ENCODE measurements at regions not wholly inside any gene's neighbourhood (a gene's known extent, or its start where the extent isn't known, plus 50 kb on each side); places are given as distances from the start of the nearest gene placed in this dataset.

DNA sequence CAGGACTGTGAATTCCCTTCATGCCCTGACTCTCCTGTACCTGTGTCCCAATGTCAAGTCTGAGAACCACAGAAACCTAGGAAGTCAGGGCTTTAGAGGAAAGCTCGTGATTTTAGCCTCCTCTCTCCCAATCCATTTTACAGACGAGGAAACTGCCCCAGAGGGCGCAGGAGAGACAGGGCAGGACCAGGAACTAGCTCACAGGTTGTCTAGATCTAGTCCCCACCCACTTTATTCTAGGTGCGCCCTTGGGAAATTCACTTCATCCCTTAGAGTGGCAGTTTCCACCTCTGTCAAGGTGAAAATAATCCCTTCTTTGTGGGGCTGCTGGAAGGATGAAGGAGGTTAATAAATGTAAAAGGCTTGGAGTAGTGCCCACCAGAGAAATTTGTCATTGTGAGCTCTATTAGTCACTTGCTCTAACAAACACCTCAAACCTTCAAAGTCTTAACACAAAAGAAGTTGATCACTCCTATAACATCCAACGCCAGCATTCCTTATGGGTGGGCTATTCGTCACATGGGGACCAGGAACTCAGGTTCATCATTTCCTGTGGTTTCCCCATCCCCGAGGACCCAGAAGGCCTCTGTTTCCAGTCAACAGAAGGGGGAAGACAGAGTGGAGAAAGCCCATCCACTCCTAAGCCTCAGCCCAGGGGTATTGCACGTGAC lies 282.3 kb downstream of the XXYLT1 start:
- no peak for DNase-seq (ENCODE audit: low read depth in 2 of 2, low spot score in 1 of 2)

DNA sequence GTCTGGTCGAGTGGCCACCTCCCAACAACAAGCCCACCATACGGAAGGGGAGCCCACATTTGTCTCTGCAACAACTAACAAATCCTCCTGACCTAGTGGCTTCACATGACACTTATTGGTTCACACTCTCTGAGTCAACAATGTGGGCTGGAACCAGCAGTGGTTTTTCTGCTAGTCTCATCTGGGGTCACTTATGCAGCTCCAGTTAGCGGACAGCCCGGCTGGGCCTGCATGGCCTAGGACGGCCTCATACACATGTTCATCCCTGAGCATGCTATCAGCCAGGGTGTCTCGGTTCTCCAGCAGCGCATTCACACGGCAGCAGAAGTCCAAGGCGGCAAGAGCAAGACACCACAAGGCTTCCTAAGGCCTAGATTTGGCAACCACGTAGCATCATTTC lies 281.7 kb downstream of the XXYLT1 start:
- DNase-seq (ENCODE audit: low read depth in 2 of 2, low spot score in 1 of 2) = no peak

DNA sequence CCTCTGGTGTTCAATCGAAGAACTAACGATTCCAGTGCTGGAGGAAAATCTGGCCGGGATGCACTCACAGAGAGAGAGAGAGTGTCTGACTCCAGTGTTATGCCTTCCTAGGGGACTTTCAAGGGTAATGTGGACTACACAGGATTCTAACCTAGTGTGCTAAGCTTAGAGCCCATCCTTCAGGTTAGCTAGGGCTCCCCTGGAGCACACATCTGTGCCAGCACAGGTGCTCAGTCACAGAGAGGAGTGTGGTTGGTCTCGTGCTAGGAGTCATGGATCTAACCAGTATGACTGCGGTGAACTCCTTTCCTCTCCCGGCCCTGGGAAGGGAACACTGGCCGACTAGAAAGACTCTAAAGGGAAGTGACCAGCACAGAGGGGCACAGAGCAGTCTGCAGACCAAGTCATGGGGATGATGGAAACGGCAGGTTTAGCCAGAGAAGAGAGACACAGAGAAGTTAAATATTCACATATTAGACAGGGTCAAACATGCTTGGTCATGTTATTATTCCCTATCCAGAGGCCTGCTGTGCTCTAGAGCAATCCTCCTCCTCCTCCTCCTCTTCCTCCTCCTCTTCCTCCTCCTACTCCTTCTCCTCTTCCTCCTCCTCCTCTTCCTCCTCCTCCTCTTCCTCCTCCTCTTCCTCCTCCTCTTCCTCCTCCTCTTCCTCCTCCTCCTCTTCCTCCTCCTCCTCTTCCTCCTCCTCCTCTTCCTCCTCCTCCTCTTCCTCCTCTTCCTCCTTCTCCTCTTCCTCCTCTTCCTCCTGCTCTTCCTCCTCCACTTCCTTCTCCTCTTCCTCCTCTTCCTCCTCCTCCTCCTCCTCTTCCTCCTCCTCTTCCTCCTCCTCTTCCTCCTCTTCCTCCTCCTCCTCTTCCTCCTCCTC lies 280.3 kb downstream of the XXYLT1 start:
- DNase-seq (ENCODE audit: low read depth in 2 of 2, low spot score in 1 of 2) = no peak

DNA sequence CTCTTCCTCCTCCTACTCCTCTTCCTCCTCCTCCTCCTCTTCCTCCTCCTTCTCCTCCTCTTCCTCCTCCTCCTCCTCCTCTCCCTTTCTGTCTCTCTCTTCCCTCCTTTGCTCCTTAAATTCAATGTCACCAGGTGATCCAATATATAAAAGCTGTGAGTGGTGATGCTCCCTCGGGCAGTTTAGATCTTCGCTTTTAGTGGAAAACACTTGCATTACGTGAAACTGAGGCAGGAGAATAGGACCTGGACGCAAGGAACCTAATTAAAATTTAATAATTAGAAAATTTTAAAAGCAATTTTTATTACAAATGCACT lies 279.7 kb downstream of the XXYLT1 start:
- no peak for DNase-seq (ENCODE audit: low read depth in 2 of 2, low spot score in 1 of 2)

DNA sequence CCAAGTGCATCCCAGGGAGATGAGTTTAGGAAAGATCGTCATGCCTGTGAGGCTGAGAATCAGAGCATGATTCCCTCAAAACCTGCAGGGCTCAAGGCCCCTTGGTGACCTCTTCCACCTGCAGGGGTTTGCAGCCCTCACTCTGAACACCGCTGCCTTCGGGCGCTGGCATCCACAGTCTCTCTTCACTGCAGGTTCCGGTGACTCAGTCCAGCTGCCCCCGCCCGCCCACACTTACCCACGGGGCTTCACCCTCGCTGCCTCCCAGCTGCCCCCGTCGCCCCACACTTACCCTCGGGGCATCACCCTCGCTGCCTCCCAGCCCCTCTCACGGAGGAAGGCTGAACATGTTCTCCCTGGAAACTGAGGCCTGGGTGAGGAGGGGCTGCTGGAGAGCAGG lies 277.1 kb downstream of the XXYLT1 start:
- DNase-seq (ENCODE audit: low read depth in 2 of 2, low spot score in 1 of 2) = no peak

DNA sequence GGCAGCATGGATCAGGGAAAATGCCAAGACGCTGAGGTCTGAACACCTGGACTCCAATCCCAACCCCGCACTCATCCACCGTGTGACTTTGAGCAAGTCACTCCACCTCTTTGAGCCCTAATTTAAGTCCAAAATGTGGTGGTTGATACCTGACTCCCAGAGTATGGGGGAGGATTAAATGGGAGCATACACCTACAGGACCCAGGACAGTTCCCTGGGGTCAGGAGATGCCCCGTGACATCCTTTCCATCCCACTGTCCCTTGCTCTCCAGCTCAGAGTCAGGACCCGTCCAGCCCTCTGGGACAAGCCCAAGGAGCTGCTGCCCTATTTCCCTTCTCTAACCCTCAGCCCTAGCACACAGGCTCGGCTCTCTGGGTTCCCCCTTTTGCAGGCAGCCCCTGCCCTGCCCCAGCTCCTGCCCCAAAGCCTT lies 276.4 kb downstream of the XXYLT1 start:
- no peak for DNase-seq (ENCODE audit: low read depth in 2 of 2, low spot score in 1 of 2)

DNA sequence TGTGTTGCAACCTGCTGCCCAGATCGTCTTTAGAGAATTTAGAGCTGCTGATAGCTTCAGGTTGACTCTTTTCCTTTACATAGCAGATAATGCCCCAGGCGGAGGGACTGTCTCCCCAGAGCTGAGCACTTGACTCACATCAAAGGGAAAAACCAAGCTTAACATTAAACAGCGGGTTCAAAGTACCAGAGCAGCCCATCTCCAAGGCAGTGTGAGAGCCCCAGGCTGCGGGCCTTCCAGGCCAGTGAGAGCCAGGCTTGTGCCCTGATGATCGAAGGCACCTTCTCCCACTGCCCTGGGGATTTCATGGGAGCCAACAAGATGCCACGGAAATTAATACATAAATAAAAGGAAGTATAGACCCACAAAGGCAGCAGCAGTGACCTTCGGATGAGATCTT lies 275.6 kb downstream of the XXYLT1 start:
- no peak for DNase-seq (ENCODE audit: low read depth in 2 of 2, low spot score in 1 of 2)

DNA sequence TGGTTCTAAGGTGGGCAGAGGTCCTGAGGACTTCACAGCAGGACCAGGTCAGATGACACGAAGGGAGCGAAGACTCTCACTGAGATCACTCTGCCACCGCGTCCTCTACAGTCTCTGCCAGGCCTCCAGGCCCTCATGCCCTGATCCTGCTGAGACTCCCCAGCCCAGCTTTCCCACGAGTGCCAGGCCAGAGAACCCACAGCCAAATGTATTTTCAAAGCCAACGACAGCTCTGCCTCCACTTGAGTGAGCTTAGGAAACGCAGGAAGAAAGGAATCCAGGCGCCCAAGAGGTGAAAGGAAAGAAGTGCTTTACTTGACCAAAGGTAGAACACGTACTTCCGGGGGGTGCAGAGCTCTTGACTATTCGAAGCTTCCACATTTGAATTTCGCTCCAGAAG lies 275.0 kb downstream of the XXYLT1 start:
- DNase-seq (ENCODE audit: low read depth in 2 of 2, low spot score in 1 of 2) = no peak

DNA sequence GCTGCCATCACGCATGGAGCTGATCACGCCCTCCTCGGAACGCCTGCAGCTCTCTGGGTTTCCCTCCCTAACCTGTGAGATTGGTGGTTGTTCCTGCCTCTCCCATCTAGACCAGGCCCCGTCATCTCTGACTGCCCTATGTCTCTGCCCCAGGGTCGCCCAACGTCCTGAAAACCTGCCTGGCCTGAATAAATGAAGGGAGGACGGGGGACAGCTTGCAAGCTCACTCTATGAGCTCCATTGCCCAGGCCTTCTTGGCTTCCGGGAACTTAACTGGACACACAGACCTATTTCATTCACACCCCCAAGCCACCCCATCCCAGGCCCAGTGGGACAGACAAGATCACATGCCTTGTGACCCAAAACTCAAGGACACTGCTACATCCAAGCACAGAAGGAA lies 274.2 kb downstream of the XXYLT1 start:
- DNase-seq (ENCODE audit: low read depth in 2 of 2, low spot score in 1 of 2) = no peak

DNA sequence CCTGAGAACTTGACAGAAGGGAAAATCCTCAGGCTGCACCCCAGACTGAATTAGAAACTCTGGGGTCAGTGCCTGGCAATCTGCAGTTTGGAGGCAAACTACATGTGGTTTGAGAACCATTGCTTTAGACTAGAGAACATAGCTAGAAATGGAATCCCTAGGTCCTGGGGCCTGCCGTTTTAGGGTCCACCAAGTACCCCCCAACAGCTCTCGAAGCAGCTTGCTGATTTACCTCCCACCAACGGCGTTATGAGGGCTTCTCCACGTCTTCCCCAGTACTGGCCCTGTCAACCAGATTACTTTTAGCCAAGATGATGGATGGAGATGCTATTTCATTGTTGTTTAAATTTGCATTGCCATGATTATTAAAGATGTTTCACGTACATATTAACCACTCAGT lies 272.5 kb downstream of the XXYLT1 start:
- no peak for DNase-seq (ENCODE audit: low read depth in 2 of 2, low spot score in 1 of 2)

DNA sequence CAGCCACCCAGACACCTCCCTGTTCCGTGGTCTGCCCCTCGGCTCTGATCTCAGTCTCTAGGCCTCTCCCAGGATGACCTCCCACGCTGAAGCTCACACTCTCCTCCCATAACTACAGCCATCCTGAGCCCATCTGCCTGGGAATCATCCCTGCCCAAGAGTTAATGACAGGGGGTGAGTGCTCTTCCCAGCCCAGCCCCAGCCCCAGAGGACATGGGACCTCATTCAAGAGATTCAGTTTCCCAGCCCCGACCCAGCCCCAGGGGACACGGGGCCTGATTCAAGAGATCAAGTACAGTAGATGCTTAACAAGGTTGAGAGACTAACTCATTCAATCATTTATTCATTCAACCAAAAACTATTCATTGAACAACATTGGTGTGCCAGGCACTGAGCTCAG lies 272.0 kb downstream of the XXYLT1 start:
- DNase-seq (ENCODE audit: low read depth in 2 of 2, low spot score in 1 of 2) = no peak

DNA sequence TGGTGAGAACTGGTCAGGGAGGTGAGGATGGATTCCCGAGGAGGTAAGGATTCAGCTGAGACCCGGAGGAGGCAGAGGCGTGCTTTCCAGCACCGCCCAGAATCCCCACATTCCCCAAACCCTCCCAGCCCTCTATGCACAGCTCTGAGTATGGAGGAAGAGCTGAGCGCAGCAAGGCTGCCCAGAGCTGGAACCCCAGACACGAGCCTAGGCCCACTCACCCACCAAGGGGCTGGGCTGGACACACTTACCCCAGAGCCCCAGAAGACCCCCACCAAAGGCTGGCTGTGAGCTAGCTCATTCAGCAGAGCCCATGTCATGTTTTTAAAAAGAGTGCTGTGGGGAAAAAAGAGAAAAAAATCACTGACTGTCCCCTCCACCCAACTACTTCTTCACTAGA lies 271.5 kb downstream of the XXYLT1 start:
- no peak for DNase-seq (ENCODE audit: low read depth in 2 of 2, low spot score in 1 of 2)

DNA sequence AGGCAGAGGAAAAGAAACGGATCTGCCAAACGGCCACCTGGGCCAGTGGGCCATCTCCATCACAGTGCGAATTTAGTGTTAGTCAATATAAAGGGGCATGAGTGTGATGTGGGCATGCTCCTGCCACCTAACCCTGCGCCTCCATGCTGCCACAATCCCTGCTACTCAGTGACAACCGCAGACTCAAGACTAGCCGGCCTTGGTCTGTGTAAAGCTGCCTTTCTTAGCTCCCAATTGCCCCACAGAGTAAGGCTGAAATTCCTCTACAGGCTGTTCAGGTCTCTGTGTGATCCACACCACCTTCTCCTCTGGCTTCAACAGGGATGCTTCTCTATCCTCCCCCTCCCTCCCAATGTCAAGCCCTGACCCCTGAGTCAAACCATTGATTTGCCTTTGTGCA lies 269.7 kb downstream of the XXYLT1 start:
- no peak for DNase-seq (ENCODE audit: low read depth in 2 of 2, low spot score in 1 of 2)

DNA sequence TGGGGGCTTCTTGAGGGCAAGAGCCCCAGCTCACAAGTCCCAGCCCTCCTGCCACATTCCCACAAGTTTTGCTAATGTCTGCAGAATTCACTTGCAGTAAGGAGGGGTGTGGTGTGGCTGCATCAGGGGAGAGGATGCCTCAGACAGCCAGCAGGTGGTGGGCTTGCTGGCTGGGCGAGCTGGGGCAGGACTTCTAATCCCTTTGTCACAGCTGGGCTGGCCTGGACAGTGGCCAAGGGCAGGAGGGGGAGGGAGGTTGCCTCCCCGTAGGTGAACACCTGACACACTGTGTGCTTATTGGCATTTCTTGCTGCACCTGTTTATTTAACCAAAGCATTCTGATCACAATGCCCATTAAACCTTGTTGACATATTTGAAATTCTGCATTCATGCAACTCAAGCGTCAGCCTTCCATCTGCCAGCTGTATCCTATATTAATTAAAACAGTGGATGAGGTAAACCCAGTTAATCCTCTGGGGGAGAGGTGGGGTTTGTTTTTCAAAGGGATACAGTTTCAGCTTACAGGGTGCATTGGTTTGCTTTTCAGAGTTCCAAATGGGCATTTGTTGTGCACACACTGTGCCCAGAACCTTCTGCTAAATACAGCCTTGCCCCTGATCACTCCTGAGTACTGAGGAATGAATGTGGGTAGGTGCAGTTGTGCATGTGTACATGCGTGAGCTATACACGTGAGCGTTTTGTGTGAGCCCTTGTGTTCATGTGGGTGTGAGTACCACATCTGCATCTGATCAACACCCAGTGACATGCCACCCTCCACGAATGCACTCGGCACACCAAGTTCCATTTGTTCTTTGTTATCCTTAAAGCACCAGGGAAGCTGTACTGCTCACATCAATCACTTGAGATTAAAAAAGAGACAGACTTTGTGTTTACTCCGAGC lies 268.7 kb downstream of the XXYLT1 start:
- no peak for DNase-seq (ENCODE audit: low read depth in 2 of 2, low spot score in 1 of 2)

DNA sequence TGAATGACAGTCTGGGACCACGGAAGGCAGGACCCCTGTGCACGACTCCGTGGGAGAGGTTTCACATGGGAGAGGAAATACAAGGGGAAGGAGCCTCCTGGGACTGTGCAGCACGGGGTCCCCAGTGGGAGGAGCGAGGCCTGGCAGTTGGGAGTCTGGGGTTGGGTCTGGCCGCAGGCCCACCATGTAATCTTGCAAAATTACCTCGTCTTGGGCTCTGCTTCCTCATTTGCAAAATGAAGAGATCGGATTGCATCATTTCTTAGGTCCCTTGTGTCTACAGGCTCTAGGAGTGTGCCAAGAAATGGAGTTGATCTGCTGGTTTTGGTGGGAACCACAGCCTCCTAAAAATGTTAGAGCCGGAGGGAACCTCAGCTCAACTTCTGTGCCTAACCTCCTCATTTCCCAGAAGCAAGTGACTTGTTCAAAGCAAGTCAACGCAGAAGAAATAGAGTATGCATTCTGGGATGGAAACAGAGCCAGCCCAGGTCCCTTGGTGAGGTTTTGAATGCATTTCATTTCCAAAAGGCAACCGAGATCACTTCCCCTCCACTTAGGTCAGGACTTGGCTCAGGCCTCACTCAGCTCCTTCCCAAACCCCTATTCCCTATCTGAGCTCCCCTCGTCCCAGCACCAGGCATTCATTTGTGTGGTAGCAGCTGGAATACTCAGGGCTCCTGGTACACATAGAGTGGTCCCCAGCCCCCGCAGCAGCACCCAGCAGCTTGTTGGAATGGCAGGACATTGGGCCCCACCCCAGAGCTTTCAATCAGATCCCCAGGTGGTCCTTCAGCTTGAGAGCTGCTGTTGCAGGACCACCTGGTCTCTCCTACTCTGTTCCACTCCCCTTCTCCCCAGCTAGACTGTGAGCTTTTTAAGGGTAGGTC lies 267.7 kb downstream of the XXYLT1 start:
- no peak for DNase-seq (ENCODE audit: low read depth in 2 of 2, low spot score in 1 of 2)

DNA sequence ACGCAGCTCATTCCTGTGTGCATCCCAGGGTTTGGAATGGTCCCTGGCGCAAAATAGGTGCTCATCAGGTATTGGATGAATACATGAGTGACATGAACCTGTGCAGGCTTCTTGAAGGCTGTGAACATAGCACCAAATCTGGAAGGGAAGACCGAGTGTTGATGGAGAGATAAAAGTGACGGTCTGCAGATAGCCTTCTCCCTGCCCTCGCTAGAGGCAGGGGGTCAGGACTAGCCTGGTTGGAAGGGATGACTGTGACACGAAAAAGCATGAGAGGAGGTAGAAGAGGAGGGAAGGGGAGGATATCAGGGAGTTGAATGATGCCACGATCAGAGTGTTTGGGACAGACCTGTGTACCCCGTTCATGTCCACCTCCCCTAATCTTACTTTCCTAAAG lies 267.1 kb downstream of the XXYLT1 start:
- no peak for DNase-seq (ENCODE audit: low read depth in 2 of 2, low spot score in 1 of 2)

DNA sequence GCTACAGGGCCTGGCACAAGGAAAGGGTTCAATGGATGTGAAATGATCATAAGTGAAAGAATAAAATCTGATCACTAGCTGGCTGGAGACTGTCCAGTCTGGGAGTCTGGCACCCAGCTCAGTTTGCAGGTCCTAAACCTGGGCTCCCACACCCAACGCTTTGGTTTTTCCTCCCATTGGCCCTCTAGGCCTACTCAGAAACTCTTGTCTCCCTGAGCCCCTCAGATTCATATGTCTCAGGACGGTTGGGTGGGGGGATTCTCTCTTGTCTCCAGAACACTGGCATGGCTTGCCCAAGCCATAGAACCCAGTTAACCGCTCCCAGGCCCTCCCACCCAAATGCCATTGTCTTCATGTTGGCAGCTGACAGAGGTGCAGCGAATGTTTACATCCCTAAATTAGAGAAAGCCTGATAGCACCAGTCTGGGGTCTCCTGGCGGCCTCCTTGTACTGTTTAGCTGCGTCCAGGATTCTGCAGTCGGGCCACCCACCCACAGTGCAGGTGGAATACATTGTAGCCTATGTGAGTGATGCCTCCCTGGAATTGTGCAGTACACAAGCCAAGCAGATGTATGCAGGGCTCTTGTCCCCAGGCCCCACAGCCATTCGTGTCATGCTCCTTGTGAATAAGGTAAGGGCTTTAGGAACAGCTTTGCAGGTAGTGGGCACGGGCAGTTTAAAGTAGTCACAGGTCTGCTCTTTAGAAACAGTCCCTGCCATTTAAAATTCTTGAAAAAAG lies 266.3 kb downstream of the XXYLT1 start:
- DNase-seq (ENCODE audit: low read depth in 2 of 2, low spot score in 1 of 2) = no peak

DNA sequence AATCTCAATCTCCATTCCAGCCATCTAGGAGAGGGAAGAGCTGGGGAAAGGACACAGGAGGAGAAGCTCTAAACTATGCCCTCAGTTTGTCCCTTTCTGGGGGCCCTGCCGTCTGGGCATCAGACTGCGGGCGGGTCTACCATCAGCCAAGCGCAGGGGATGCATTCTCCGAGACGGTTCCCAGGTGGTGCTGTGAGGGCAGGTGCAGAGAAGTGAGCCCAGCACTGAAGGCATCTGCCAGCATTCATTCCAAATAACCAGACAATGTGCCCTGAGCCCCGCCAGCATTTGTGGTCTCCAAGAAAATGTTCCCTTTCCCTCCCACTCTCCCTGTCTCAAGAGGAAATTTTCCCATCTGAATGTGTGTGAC lies 265.7 kb downstream of the XXYLT1 start:
- no peak for DNase-seq (ENCODE audit: low read depth in 2 of 2, low spot score in 1 of 2)

DNA sequence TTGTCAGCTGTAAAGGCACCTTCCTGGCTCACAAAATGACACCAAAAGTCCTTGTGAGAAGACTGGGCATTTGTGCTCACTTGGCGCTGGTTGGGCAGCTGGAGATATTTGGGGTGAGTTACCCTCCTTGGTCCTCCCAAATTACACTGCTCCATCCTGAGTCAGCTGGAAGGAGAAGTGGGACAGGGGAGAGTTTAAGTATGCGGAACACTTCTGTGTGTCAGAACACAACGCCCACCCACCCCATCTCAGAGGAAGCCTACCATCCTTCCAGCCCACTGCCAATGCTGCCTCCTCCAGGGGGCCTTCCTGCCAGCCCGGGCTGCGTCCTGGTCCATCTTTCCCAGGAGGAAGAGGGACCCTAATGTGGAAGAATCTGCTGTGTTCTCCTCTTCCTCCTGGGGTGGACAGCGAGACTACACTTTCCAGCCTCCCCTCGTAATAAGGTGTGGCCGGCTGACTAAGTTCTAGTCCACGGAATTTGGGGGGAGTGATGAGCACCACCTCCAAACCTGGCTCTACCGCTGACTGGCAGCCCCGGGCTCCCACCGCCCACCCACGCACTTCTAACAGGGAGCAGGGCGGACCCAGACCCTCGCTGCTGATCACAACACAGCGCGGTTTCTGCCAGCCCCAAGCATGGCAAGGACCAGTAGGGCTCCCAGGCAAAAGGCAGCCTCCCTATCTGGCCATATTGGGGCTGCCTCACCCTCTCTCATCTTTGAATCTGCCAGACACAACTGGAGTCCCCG lies 265.0 kb downstream of the XXYLT1 start:
- DNase-seq (ENCODE audit: low read depth in 2 of 2, low spot score in 1 of 2) = no peak

DNA sequence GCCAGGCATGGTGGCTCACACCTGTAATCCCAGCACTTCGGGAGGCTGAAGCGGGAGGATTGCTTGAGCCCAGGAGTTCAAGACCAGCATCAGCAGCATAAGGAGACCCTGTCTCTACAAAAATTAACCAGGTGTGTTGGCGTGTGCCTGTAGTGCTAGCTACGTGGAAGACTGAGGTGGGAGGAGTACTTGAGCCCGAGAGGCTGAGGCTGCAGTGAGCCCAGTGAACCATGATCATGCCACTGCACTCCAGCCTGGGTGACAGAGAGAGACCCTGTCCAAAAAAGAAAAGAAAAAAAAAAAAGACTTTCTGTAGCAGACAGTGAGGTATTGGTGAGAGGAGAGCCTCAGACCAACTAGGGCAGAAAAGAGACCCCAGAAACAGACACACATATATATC lies 263.8 kb downstream of the XXYLT1 start:
- DNase-seq (ENCODE audit: low read depth in 2 of 2, low spot score in 1 of 2) = no peak
